ENCODE measurements at regions not wholly inside any gene's neighbourhood (a gene's known extent, or its start where the extent isn't known, plus 50 kb on each side); places are given as distances from the start of the nearest gene placed in this dataset.

DNA sequence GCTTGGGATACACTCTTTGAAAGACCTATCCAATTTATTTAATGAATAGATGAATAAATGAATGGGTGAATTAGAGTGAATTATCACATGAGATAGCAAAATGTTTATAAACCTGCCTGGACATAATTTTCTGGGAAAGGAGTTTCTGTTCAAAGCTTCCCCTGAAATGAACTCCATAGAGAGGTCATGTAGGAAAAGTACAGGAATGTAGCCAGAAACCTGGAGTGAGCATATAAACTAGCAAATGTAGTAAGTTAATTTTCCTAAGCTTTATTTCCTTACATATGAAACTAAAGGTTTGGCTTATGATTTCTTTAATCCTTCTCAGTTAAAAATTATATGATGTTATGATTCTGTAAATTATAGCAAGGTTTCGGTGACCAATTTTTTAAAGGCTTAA lies 380.3 kb upstream of the RSPO3 start:
- Histone ChIP-seq H3K4me1 (ENCODE audit: low read length) (no peaks in the 10 kb centered on the region), H3K4me3 (ENCODE audit: low read length) (no peak overlapping the region), H3K9ac (ENCODE audit: low read length) (no peak overlapping the region), H4K20me1 (ENCODE audit: insufficient read depth, low read length) (no peaks in the 10 kb centered on the region), H3K79me2 (ENCODE audit: low read length) (no peaks in the 10 kb centered on the region), H3K9me2 (replicated peaks; ENCODE audit: insufficient read depth, low read length) (no peaks in the 10 kb centered on the region), H2AFZ (ENCODE audit: low read length) (no peak overlapping the region), H3K36me3 (replicated peaks; ENCODE audit: insufficient read depth, low read length) (no peaks in the 10 kb centered on the region), H3K4me2 (ENCODE audit: low read depth, low read length) (no peak overlapping the region), H3K9me3 (replicated peaks; ENCODE audit: insufficient read depth, low read length) (no peaks in the 10 kb centered on the region), H3K27me3 (replicated peaks; ENCODE audit: insufficient read depth, low read length) (no peaks in the 10 kb centered on the region), H3F3A (ENCODE audit: insufficient read depth, low read length) (no peaks in the 10 kb centered on the region), H3K27ac (ENCODE audit: low read length) (no peak overlapping the region)
- DNase-seq, result no peak
- no peak for TF ChIP-seq EZH2phosphoT487 (IDR thresholded peaks at IDR 0.05; ENCODE audit: low read length)
- TF ChIP-seq EZH2 (optimal IDR thresholded peaks at IDR 0.05; ENCODE audit: low read depth, low read length), result no peak
- TF ChIP-seq, protein P1, sequence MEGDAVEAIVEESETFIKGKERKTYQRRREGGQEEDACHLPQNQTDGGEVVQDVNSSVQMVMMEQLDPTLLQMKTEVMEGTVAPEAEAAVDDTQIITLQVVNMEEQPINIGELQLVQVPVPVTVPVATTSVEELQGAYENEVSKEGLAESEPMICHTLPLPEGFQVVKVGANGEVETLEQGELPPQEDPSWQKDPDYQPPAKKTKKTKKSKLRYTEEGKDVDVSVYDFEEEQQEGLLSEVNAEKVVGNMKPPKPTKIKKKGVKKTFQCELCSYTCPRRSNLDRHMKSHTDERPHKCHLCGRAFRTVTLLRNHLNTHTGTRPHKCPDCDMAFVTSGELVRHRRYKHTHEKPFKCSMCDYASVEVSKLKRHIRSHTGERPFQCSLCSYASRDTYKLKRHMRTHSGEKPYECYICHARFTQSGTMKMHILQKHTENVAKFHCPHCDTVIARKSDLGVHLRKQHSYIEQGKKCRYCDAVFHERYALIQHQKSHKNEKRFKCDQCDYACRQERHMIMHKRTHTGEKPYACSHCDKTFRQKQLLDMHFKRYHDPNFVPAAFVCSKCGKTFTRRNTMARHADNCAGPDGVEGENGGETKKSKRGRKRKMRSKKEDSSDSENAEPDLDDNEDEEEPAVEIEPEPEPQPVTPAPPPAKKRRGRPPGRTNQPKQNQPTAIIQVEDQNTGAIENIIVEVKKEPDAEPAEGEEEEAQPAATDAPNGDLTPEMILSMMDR (IDR thresholded peaks at IDR 0.05; ENCODE audit: low read length), result no peak

DNA sequence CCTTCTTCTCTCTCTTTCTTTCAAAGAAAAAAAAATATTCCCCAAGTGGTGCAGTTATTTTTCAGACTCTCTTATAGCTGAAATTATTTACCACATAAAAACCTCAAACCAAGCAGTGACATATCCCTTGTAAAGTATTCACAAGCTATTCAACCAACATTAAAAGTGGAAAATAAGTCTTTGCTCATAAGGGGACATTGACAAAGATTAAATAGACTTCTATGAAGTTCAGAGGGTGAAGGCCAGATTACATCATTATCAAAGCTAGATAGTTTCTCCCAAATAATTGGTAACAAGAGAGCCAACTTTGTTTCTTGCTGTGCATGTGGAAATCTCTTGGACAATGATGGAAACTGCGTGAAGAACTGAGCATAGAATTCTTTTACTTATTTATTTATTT lies 379.8 kb upstream of the RSPO3 start:
- Histone ChIP-seq H3K4me1 (ENCODE audit: low read length) (no peaks in the 10 kb centered on the region), H2AFZ (ENCODE audit: low read length) (no peak overlapping the region), H3K9me2 (replicated peaks; ENCODE audit: insufficient read depth, low read length) (no peaks in the 10 kb centered on the region), H3K9me3 (replicated peaks; ENCODE audit: insufficient read depth, low read length) (no peaks in the 10 kb centered on the region), H3K4me2 (ENCODE audit: low read depth, low read length) (no peak overlapping the region), H3F3A (ENCODE audit: insufficient read depth, low read length) (no peaks in the 10 kb centered on the region), H3K4me3 (ENCODE audit: low read length) (no peak overlapping the region), H3K36me3 (replicated peaks; ENCODE audit: insufficient read depth, low read length) (no peaks in the 10 kb centered on the region), H4K20me1 (ENCODE audit: insufficient read depth, low read length) (no peaks in the 10 kb centered on the region), H3K27ac (ENCODE audit: low read length) (no peak overlapping the region), H3K79me2 (ENCODE audit: low read length) (no peaks in the 10 kb centered on the region), H3K9ac (ENCODE audit: low read length) (no peak overlapping the region), H3K27me3 (replicated peaks; ENCODE audit: insufficient read depth, low read length) (no peaks in the 10 kb centered on the region)
- DNase-seq, result no peak
- TF ChIP-seq EZH2phosphoT487 (IDR thresholded peaks at IDR 0.05; ENCODE audit: low read length), result no peak
- no peak for TF ChIP-seq EZH2 (optimal IDR thresholded peaks at IDR 0.05; ENCODE audit: low read depth, low read length)
- TF ChIP-seq, protein P1 (IDR thresholded peaks at IDR 0.05; ENCODE audit: low read length), result no peak

DNA sequence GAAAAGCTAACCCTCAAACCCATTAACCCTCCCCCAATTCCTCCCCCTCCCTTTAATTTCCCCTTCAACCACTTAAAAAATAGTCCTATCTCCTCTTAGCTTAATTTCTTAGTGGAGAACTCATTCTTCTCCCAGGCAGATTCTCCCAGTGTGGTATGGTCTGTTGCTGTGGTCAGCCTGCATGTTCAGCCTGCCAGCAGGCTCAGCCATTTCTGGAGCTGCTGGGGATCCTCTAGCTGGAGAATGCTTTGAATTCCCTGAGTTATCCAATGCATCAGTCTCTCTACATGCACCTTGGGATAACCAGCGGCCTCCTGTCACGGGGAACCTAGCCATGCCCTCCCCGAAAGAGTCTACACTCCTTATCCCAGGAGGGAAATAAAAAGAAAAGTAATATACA lies 375.4 kb upstream of the RSPO3 start:
- H3K4me1 ChIP-seq (ENCODE audit: low read length), result no peaks in the 10 kb centered on the region
- TF ChIP-seq, protein P1 (IDR thresholded peaks at IDR 0.05; ENCODE audit: low read length), result no peak
- no peak for TF ChIP-seq EZH2 (optimal IDR thresholded peaks at IDR 0.05; ENCODE audit: low read depth, low read length)
- no peak for TF ChIP-seq EZH2phosphoT487 (IDR thresholded peaks at IDR 0.05; ENCODE audit: low read length)
- no peaks in the 10 kb centered on the region for H3K36me3 ChIP-seq (replicated peaks; ENCODE audit: insufficient read depth, low read length)

More for the DNA sequence above, 375.4 kb upstream of the RSPO3 start:
- H3K4me3 ChIP-seq (ENCODE audit: low read length), result no peak overlapping the region
- H3K9me2 ChIP-seq (replicated peaks; ENCODE audit: insufficient read depth, low read length), result no peaks in the 10 kb centered on the region
- no peaks in the 10 kb centered on the region for H3K79me2 ChIP-seq (ENCODE audit: low read length)
- H3K27me3 ChIP-seq (replicated peaks; ENCODE audit: insufficient read depth, low read length), result no peaks in the 10 kb centered on the region
- no peaks in the 10 kb centered on the region for H4K20me1 ChIP-seq (ENCODE audit: insufficient read depth, low read length)
- H3F3A ChIP-seq (ENCODE audit: insufficient read depth, low read length), result no peaks in the 10 kb centered on the region
- H3K4me2 ChIP-seq (ENCODE audit: low read depth, low read length), result no peak overlapping the region
- H3K9ac ChIP-seq (ENCODE audit: low read length), result no peak overlapping the region
- no peak overlapping the region for H3K27ac ChIP-seq (ENCODE audit: low read length)
- no peak for DNase-seq
- no peak overlapping the region for H2AFZ ChIP-seq (ENCODE audit: low read length)
- no peaks in the 10 kb centered on the region for H3K9me3 ChIP-seq (replicated peaks; ENCODE audit: insufficient read depth, low read length)
